ENCODE measurements at regions not wholly inside any gene's neighbourhood (a gene's known extent, or its start where the extent isn't known, plus 50 kb on each side); places are given as distances from the start of the nearest gene placed in this dataset.
"Not testable (repeated sequence)": the region's sequence is repeated elsewhere in the genome, so short reads cannot be mapped to it uniquely, and the experiment has no call there.

DNA sequence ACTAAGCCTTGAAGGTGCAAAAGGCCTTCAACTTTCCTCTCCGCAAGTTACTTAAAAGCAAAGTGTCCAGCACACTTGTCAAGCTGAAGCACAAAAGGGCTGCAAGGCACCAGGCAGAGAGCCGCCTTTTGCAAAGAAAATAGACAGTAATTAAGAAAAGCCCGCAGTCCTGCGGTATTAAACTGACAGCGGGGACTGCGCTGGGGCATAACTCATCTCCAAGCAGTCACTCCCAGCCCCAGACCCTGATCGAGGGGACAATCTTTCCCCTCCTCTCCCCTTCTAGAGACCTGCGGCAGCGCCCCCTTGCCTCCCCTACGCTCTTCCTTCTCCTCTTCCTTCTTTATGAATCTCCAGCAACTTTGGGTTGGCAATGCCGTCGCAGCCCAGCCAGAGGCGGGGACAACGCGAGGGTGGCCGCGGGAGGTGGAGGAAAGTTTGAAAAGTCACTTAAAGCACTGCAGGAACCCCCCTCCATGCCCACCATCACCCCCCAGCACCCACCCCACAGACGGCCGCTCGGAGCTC, 200.9 kb upstream of the CAND1 start:
- H3K27me3 ChIP-seq, result peaks cover 0 to 26% (median 0%) of the 10 kb centered on the region in 4 donors
- no peaks in the 10 kb centered on the region for H3K9me3 ChIP-seq
- peaks cover 10 to 34% (median 14%) of the 10 kb centered on the region in 3 donors for H3K4me1 ChIP-seq
- no peak for DNase-seq
- TF ChIP-seq, protein P1, sequence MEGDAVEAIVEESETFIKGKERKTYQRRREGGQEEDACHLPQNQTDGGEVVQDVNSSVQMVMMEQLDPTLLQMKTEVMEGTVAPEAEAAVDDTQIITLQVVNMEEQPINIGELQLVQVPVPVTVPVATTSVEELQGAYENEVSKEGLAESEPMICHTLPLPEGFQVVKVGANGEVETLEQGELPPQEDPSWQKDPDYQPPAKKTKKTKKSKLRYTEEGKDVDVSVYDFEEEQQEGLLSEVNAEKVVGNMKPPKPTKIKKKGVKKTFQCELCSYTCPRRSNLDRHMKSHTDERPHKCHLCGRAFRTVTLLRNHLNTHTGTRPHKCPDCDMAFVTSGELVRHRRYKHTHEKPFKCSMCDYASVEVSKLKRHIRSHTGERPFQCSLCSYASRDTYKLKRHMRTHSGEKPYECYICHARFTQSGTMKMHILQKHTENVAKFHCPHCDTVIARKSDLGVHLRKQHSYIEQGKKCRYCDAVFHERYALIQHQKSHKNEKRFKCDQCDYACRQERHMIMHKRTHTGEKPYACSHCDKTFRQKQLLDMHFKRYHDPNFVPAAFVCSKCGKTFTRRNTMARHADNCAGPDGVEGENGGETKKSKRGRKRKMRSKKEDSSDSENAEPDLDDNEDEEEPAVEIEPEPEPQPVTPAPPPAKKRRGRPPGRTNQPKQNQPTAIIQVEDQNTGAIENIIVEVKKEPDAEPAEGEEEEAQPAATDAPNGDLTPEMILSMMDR (IDR thresholded peaks at IDR 0.05), result no peak
- no peak for TF ChIP-seq POLR2A (IDR thresholded peaks at IDR 0.05)
- intact Hi-C loops (cut with DNase I), result no loop called here
- H3K27ac ChIP-seq, result peak overlapping the region; percentile 92 to 96 (median 94)
- peak overlapping the region; percentile 70 to 86 (median 81) for H3K4me3 ChIP-seq
- WGBS, 2 donors, result 3 to 5% methylated on average over 11 to 18 of the region's 20 CpGs
- H3K36me3 ChIP-seq, result no peaks in the 10 kb centered on the region

DNA sequence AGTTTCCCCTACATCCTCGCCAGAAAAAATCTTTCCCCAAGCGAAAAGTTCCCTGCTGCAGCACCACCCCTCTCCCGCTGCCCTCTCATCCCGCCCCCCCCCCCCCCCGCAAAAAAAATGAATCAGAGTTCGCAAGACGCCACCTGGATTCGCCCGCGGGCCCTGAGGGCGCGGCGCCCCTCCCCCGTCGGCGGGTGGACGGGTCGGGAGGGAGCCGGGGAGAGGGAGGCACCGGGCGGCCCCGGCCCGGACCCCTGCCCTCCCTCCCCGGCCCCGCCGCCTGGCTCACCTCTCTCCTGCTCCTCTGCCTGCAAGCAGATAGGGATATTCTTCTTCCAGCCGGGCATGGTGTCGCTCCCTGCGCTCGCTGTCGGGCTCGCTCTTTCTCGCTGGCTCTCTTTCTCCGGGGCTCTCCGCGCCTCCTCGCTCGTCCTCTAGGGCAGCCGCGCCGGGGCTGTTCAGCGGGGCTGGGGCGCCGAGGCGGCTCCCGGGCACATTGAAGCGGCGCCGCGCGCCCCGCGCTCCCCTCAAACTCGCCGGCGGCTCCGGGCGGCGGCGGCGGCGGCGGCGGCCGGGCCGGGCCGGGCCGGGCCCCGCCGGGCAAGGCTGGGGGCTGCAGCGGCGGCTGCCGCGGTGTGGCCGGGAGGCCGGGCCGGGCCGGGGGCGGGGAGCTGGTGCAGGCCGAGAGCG, 200.3 kb upstream of the CAND1 start:
- H3K9me3 ChIP-seq, result no peaks in the 10 kb centered on the region
- intact Hi-C loops (cut with DNase I), result no loop called here
- peak overlapping the region; percentile 92 to 96 (median 94) for H3K27ac ChIP-seq
- no CpG with 5 or more reads among the region's 81 CpGs for WGBS, 2 donors
- peak in 1 of 4 donors; percentile 35 for TF ChIP-seq POLR2A (IDR thresholded peaks at IDR 0.05)
- TF ChIP-seq, protein P1 (IDR thresholded peaks at IDR 0.05), result no peak
- no peak for DNase-seq
- no peaks in the 10 kb centered on the region for H3K36me3 ChIP-seq
- peak overlapping the region; percentile 70 to 86 (median 81) for H3K4me3 ChIP-seq
- H3K27me3 ChIP-seq, result peaks cover 0 to 26% (median 0%) of the 10 kb centered on the region in 4 donors
- H3K4me1 ChIP-seq, result peaks cover 10 to 34% (median 14%) of the 10 kb centered on the region in 3 donors

DNA sequence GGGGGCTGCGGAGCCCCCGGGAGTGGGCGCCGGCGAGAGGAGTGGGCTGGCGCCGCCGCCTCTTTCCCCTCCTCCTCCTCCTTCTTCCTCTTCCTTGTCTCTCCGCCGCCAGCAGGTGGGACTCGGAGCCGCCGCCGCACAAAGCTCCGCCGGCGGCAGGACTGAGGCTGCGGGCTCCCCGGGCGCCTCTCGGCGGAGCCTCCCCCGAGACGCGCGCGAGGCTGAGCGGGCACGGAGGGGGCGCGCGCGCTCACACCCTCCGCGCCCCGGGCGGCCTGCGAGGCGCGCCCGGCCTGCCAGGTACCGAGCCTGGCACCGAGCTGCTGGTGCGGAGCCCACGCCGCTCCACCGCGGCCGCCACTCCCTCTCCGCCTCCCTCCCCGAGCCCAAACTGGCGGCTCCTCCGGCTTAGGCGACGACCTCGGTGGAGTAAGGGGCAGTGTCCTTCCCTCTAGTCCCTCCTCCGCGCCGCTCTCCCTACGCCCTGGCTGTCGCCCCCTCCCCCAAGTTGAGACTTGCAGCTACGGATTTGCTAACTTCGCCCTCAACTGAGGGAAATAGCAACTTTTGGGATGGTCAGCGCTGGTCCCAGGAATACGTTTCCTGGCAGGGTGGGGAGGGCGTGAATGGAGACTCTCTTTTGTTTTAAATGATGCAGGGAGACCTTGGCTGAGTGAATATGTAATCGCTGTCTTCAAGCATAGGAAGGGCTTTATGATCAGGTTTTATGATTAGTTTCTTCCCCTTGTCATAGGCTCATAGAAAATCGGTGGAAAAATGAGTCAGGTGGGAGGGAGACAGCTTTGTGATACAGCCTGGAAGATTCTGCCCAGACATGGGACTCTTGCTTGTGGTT, 199.5 kb upstream of the CAND1 start:
- Histone ChIP-seq H3K9me3 (no peaks in the 10 kb centered on the region), H3K27ac (peak overlapping the region; percentile 92 to 96 (median 94)), H3K36me3 (no peaks in the 10 kb centered on the region), H3K4me3 (peak overlapping the region; percentile 70 to 86 (median 81)), H3K4me1 (peaks cover 10 to 34% (median 14%) of the 10 kb centered on the region in 3 donors), H3K27me3 (peaks cover 0 to 26% (median 0%) of the 10 kb centered on the region in 4 donors)
- TF ChIP-seq, protein P1 (IDR thresholded peaks at IDR 0.05), result peak in 3 of 6 experiments; percentile 5 to 44 (median 24)
- TF ChIP-seq POLR2A (IDR thresholded peaks at IDR 0.05), result peak in 1 of 4 donors; percentile 8
- 8 to 15% methylated on average over 4 to 12 of the region's 68 CpGs for WGBS, 2 donors
- DNase-seq, result no peak
- intact Hi-C loops (cut with DNase I), result no loop called here

DNA sequence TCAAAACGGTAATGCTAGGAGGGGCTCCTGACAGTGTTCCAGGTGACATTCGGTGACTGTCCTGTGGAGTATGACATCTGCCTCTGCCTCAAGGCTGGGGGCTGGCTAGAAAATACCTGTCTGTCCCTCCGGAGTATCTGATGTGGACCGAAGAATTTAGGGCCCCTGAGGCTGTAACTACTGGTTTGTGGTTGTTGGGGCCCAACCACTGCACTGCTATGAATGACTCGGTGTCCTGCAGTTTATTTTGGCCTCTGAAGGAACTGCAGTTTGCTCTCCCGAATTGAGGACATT, 198.9 kb upstream of the CAND1 start:
- 40 to 41% methylated on average over 6 of the region's 6 CpGs for WGBS, 2 donors
- H3K9me3 ChIP-seq, result no peaks in the 10 kb centered on the region
- no peak for TF ChIP-seq POLR2A (IDR thresholded peaks at IDR 0.05)
- TF ChIP-seq, protein P1 (IDR thresholded peaks at IDR 0.05), result no peak
- peaks cover 0 to 26% (median 0%) of the 10 kb centered on the region in 4 donors for H3K27me3 ChIP-seq
- no peak for DNase-seq
- no peaks in the 10 kb centered on the region for H3K36me3 ChIP-seq
- H3K4me3 ChIP-seq, result peak overlapping the region in 1 of 4 donors; percentile 86
- peak overlapping the region in 2 of 4 donors; percentile 92 to 94 for H3K27ac ChIP-seq
- H3K4me1 ChIP-seq, result peaks cover 10 to 39% (median 14%) of the 10 kb centered on the region in 3 donors
- intact Hi-C loops (cut with DNase I), result no loop called here

DNA sequence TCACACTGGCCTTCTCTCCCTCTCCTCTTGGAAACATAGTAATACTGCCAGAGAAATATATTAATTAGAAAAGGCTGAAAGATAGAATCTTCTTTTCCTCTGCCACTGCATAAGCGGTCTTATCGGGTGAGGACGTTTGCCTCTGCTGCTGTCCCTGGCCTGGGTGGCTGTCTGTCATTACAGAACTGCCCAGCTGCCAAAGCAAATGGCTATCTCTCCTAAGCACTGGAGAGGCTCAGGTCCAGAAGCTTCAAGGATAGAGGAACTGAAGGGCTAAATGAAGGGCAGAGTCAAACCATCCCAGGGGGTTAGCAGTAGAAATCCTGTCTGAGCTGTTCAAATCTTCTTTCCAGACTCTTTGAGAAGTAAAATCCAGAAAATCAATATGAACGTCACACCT, 198.6 kb upstream of the CAND1 start:
- H3K4me1 ChIP-seq, result peaks cover 10 to 42% (median 14%) of the 10 kb centered on the region in 3 donors
- peaks cover 0 to 26% (median 0%) of the 10 kb centered on the region in 4 donors for H3K27me3 ChIP-seq
- no peak overlapping the region for H3K4me3 ChIP-seq
- H3K9me3 ChIP-seq, result no peaks in the 10 kb centered on the region
- H3K27ac ChIP-seq, result no peak overlapping the region
- 88 to 92% methylated on average over 4 of the region's 4 CpGs for WGBS, 2 donors
- intact Hi-C loops (cut with DNase I), result no loop called here
- DNase-seq, result no peak
- H3K36me3 ChIP-seq, result no peaks in the 10 kb centered on the region
- TF ChIP-seq, protein P1 (IDR thresholded peaks at IDR 0.05), result no peak
- TF ChIP-seq POLR2A (IDR thresholded peaks at IDR 0.05), result no peak

DNA sequence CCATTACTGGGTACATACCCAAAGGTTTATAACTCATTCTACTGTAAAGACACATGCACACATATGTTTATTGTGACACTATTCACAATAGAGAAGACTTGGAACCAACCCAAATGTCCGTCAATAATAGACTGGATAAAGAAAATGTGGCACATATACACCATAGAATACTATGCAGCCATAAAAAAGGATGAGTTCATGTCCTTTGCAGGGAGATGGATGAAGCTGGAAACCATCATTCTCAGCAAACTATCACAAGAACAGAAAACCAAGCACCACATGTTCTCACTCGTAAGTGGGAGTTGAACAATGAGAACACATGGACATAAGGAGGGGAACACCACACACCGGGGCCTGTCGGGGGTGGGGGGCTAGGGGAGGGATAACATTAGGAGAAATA, 196.9 kb upstream of the CAND1 start:
- WGBS, 2 donors, result 92 to 96% methylated on average over 4 of the region's 4 CpGs
- H3K27ac ChIP-seq; intact Hi-C loops (cut with DNase I); H3K9me3 ChIP-seq; DNase-seq; H3K36me3 ChIP-seq; H3K4me3 ChIP-seq: not testable (repeated sequence)
- Histone ChIP-seq H3K27me3 (peaks cover 0 to 26% (median 0%) of the 10 kb centered on the region in 4 donors), H3K4me1 (peaks cover 10 to 39% (median 14%) of the 10 kb centered on the region in 3 donors)
